Gastrocnemius medialis (tissue), 4 donors: ENCODE measurements at regions not wholly inside any gene's neighbourhood (a gene's known extent, or its start where the extent isn't known, plus 50 kb on each side); places are given as distances from the start of the nearest gene placed in this dataset.

ENCODE experiments used
- ATAC-seq, 2 donors: fragments of 150-250 bp; one replicate each; pipeline ENCODE4 v1.9.1; 2016
- DNase-seq, 2 donors: peaks; one replicate each; pipeline ENCODE4 v3.0.0-alpha.2; 2019
- H3K27ac ChIP-seq, 4 donors: fragments of 200-600 bp; sonication (generic); 1 replicate in 1 of 4; 2 replicates in 3 of 4; pipeline ENCODE4 v1.5.1; 2016 to 2018; ENCODE audit warnings: mild to moderate bottlenecking in 2 of 4, moderate library complexity in 1 of 4
- H3K27me3 ChIP-seq, 3 donors: fragments of 200-600 bp; sonication (generic) in 2 of 3; 1 replicate in 1 of 3; 2 replicates in 2 of 3; pipeline versions ENCODE4 v1.5.1 to v1.6.0; 2016 to 2019; ENCODE audit warnings: mild to moderate bottlenecking in 1 of 3, moderate library complexity in 1 of 3
- H3K36me3 ChIP-seq, 2 donors: fragments of 200-600 bp; sonication (generic) in 1 of 2; one replicate each; pipeline ENCODE4 v1.5.1; 2017 to 2018
- H3K4me1 ChIP-seq, 2 donors: fragments of 200-600 bp; sonication (generic) in 1 of 2; one replicate each; pipeline ENCODE4 v1.5.1; 2016 to 2017; ENCODE audit warnings: mild to moderate bottlenecking in 2 of 2
- H3K4me3 ChIP-seq, 4 donors: fragments of 200-600 bp; sonication (generic) in 3 of 4; 1 replicate in 1 of 4; 2 replicates in 3 of 4; pipeline ENCODE4 v1.5.1; 2016 to 2019; ENCODE audit warnings: mild to moderate bottlenecking in 2 of 4
- H3K9me3 ChIP-seq, 3 donors: fragments of 200-600 bp; sonication (generic) in 2 of 3; 1 replicate in 1 of 3; 2 replicates in 2 of 3; pipeline ENCODE4 v1.5.1; 2016 to 2019
- POLR2A ChIP-seq, 2 donors: fragments of 450-650 bp; IDR thresholded peaks; one replicate each; pipeline ENCODE4 v1.6.1; 2017; ENCODE audit warnings: antibody characterized with exemption in 2 of 2, mild to moderate bottlenecking in 2 of 2, moderate library complexity in 2 of 2
- in situ Hi-C, 4 donors: fragments of 200-750 bp; cut with MboI; loops; one replicate each; pipeline versions ENCODE4 v1.15.0 to v1.8.0; 2017; ENCODE audit warnings: low sequenced_read_pairs in 4 of 4
- intact Hi-C: fragments of 100-400 bp; cut with DNase I; formaldehyde crosslinking; loops from one replicate; pipeline ENCODE4 v1.15.1; 2023; ENCODE audit warnings: low total_unique reads
- TF ChIP-seq, protein P1 (sequence below), 5 experiments: fragments of 450-650 bp in 3 of 5; fragments of 200-600 bp in 2 of 5; sonication (generic) in 2 of 5; IDR thresholded peaks in 4 of 5; conservative IDR thresholded peaks in 1 of 5; 1 replicate in 4 of 5; 2 replicates in 1 of 5; pipeline ENCODE4 v1.5.1; 2016 to 2019; ENCODE audit warnings: antibody characterized with exemption in 5 of 5, mild to moderate bottlenecking in 3 of 5, moderate library complexity in 3 of 5

DNA sequence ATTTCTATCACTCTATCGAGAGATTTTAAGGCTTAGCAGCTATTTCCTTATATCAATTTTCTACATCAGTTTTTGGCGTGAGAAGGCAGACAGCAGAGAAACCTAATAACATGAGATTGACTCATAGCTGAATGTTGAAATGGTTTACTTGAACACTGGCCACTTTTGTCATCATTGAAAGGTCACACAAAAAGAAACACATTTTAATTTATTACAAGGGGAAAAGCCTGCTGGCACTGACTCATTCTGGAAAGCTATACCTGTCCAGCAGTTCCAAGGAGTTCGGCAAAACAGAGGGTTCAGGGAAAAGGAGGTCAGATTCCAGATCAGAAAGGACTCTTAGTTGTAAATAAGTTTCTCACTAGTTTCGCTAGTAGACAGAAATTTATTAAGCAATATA lies 566.4 kb downstream of the DNAH5 start:
- ATAC-seq (no peak), DNase-seq (no peak)
- TF ChIP-seq, protein P1, sequence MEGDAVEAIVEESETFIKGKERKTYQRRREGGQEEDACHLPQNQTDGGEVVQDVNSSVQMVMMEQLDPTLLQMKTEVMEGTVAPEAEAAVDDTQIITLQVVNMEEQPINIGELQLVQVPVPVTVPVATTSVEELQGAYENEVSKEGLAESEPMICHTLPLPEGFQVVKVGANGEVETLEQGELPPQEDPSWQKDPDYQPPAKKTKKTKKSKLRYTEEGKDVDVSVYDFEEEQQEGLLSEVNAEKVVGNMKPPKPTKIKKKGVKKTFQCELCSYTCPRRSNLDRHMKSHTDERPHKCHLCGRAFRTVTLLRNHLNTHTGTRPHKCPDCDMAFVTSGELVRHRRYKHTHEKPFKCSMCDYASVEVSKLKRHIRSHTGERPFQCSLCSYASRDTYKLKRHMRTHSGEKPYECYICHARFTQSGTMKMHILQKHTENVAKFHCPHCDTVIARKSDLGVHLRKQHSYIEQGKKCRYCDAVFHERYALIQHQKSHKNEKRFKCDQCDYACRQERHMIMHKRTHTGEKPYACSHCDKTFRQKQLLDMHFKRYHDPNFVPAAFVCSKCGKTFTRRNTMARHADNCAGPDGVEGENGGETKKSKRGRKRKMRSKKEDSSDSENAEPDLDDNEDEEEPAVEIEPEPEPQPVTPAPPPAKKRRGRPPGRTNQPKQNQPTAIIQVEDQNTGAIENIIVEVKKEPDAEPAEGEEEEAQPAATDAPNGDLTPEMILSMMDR (IDR thresholded peaks at IDR 0.05 in 4 of 5, conservative IDR thresholded peaks at IDR 0.05 in 1 of 5): no peak
- no peak for TF ChIP-seq POLR2A (IDR thresholded peaks at IDR 0.05)
- Histone ChIP-seq H3K9me3 (no peaks in the 10 kb centered on the region), H3K4me1 (no peaks in the 10 kb centered on the region), H3K27ac (no peak overlapping the region), H3K36me3 (no peaks in the 10 kb centered on the region), H3K27me3 (no peaks in the 10 kb centered on the region), H3K4me3 (no peak overlapping the region)
- in situ Hi-C loops: no loop called here
- intact Hi-C loops: no loop called here

DNA sequence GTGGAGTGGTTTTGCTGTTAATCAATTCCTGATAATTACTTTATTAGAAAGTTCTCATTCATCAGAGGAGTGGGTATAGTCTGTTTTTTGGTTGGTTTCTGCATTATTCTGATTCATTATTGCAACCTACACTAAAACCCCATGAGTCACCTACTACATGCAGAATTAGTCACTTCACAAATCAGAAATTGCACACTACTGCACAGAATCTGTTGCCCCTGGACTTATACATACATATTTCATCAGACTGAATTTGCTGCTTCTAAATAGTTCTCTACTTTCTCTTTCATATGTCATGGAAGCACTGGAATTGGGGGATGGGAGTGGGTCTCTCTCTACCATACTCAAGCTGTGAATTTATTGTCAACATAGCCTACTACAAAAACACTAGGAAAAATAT lies 585.1 kb downstream of the DNAH5 start:
- Histone ChIP-seq H3K4me1 (no peaks in the 10 kb centered on the region), H3K27ac (no peak overlapping the region), H3K9me3 (no peaks in the 10 kb centered on the region), H3K4me3 (no peak overlapping the region), H3K27me3 (no peaks in the 10 kb centered on the region), H3K36me3 (no peaks in the 10 kb centered on the region)
- in situ Hi-C loops: no loop called here
- intact Hi-C loops: no loop called here
- ATAC-seq (no peak), DNase-seq (no peak)
- TF ChIP-seq, protein P1 (IDR thresholded peaks at IDR 0.05 in 4 of 5, conservative IDR thresholded peaks at IDR 0.05 in 1 of 5): no peak
- no peak for TF ChIP-seq POLR2A (IDR thresholded peaks at IDR 0.05)

DNA sequence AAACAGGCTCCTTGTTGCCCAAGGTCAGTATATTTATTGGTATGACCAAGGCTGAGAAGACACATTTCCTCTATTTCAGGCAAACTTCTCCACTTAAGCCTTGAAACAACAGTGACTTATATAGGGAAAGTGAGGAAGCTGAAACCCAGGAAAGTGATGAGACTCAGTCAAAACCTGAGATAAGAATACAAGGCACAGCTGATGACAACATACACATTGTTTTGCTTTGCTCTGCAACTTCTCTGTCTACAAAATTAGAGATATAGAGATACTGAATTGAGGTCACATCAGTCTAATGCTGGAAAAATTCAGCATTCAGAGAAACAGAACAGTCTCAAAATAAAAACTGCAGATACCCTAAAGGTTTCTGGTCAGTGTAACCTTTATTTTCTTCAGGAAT lies 586.1 kb downstream of the DNAH5 start:
- Histone ChIP-seq H3K4me3 (no peak overlapping the region), H3K27me3 (no peaks in the 10 kb centered on the region), H3K36me3 (no peaks in the 10 kb centered on the region), H3K4me1 (no peaks in the 10 kb centered on the region), H3K9me3 (no peaks in the 10 kb centered on the region), H3K27ac (no peak overlapping the region)
- no peak for DNase-seq
- intact Hi-C loops: no loop called here
- in situ Hi-C loops: no loop called here
- TF ChIP-seq POLR2A (IDR thresholded peaks at IDR 0.05): no peak
- TF ChIP-seq, protein P1 (IDR thresholded peaks at IDR 0.05 in 4 of 5, conservative IDR thresholded peaks at IDR 0.05 in 1 of 5): no peak
- ATAC-seq: no peak

DNA sequence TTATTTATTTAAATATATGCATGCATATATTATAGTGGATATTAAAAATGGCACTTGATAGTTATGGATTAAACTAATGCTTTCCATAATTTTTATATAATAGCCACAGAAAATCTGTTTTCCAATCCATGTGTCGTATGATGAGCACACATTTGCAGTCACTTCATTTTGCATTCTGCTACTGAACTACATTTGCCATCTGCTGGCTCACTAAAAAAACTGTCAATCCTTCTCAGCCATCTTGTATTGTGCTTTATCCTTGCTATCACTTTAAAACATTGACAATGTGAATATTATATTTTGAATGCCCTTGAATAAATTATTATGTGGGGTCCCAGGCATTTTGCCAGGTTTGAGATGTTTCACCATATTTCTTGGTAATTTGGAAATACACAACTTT lies 586.6 kb downstream of the DNAH5 start:
- in situ Hi-C loops: no loop called here
- TF ChIP-seq, protein P1 (IDR thresholded peaks at IDR 0.05 in 4 of 5, conservative IDR thresholded peaks at IDR 0.05 in 1 of 5): no peak
- no peak for TF ChIP-seq POLR2A (IDR thresholded peaks at IDR 0.05)
- no peaks in the 10 kb centered on the region for H3K27me3 ChIP-seq
- H3K36me3 ChIP-seq: no peaks in the 10 kb centered on the region
- no peak for DNase-seq
- no peak overlapping the region for H3K27ac ChIP-seq
- intact Hi-C loops: no loop called here
- no peak overlapping the region for H3K4me3 ChIP-seq
- H3K4me1 ChIP-seq: no peaks in the 10 kb centered on the region
- no peaks in the 10 kb centered on the region for H3K9me3 ChIP-seq
- ATAC-seq: no peak

DNA sequence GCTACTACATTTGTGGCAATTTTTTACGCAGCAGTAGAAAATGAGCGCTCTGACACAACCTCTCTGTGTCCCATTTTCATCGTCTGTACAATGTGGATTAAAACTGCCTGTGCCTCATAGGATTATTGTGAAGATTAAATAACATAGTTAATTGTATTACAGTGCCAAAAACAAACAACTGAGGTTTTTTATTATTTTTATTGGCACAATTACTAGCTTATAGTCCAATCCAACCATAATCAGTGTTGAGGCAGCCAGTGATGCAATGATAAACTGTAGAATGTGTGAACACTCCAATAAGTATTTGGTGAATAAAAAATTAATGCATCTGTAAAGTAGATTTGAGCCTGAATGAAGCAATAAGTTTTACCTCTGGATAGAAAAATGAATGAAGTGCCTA lies 588.3 kb downstream of the DNAH5 start:
- Histone ChIP-seq H3K9me3 (no peaks in the 10 kb centered on the region), H3K4me3 (no peak overlapping the region), H3K27me3 (no peaks in the 10 kb centered on the region), H3K4me1 (no peaks in the 10 kb centered on the region), H3K36me3 (no peaks in the 10 kb centered on the region), H3K27ac (no peak overlapping the region)
- no peak for TF ChIP-seq POLR2A (IDR thresholded peaks at IDR 0.05)
- TF ChIP-seq, protein P1 (IDR thresholded peaks at IDR 0.05 in 4 of 5, conservative IDR thresholded peaks at IDR 0.05 in 1 of 5): no peak
- in situ Hi-C loops: no loop called here
- ATAC-seq (no peak), DNase-seq (no peak)
- intact Hi-C loops: no loop called here
